HEK293T (cell line): ENCODE measurements at regions not wholly inside any gene's neighbourhood (a gene's known extent, or its start where the extent isn't known, plus 50 kb on each side); places are given as distances from the start of the nearest gene placed in this dataset.

Source experiments
- CTCF ChIA-PET: fragments of 350-600 bp; formaldehyde crosslinking; extraction: SDS; loops from one replicate; lab custom pipeline; 2021; ENCODE audit warnings: antibody characterized with exemption, inconsistent platforms; lab: Yijun Ruan, JAX
- POLR2A ChIA-PET: fragments of 350-600 bp; formaldehyde crosslinking; extraction: SDS; loops from one replicate; lab custom pipeline; 2020; ENCODE audit warnings: antibody characterized with exemption, inconsistent platforms; lab: Yijun Ruan, JAX
- DNase-seq: peaks from one replicate; pipeline ENCODE4 v3.0.0; 2012; ENCODE audit warnings: mixed read lengths; ENCODE audit errors: extremely low spot score
- ARNT ChIP-seq: fragments of 450-650 bp; IDR thresholded peaks from 2 replicates; pipeline ENCODE4 v1.6.1; 2017; ENCODE audit warnings: mild to moderate bottlenecking
- BHLHE40 ChIP-seq: fragments of 450-650 bp; IDR thresholded peaks from 2 replicates; pipeline ENCODE4 v1.6.1; 2016; ENCODE audit warnings: mild to moderate bottlenecking, moderate library complexity, borderline replicate concordance
- CTBP1 ChIP-seq: fragments of 450-650 bp; IDR thresholded peaks from 2 replicates; pipeline ENCODE4 v1.6.1; 2016; ENCODE audit warnings: borderline replicate concordance
- ELF4 ChIP-seq: fragments of 450-650 bp; IDR thresholded peaks from 2 replicates; pipeline ENCODE4 v1.6.1; 2017; ENCODE audit warnings: antibody characterized with exemption
- FOXA1 ChIP-seq: fragments of 450-650 bp; IDR thresholded peaks from 2 replicates; pipeline ENCODE4 v1.6.1; 2016; ENCODE audit warnings: mild to moderate bottlenecking
- FOXK2 ChIP-seq: fragments of 450-650 bp; IDR thresholded peaks from 2 replicates; pipeline ENCODE4 v1.6.1; 2016; ENCODE audit warnings: mild to moderate bottlenecking
- FOXM1 ChIP-seq: fragments of 450-650 bp; IDR thresholded peaks from 2 replicates; pipeline ENCODE4 v1.6.1; 2017; ENCODE audit warnings: mild to moderate bottlenecking, borderline replicate concordance
- HDGF ChIP-seq: fragments of 450-650 bp; IDR thresholded peaks from 2 replicates; pipeline ENCODE4 v1.6.1; 2017; ENCODE audit warnings: antibody characterized with exemption, borderline replicate concordance
- L3MBTL2 ChIP-seq: fragments of 450-650 bp; conservative IDR thresholded peaks from 2 replicates; pipeline ENCODE4 v1.6.1; 2016; ENCODE audit warnings: mild to moderate bottlenecking
- LEF1 ChIP-seq: fragments of 450-650 bp; IDR thresholded peaks from 2 replicates; pipeline ENCODE4 v1.6.1; 2017; ENCODE audit warnings: mild to moderate bottlenecking, borderline replicate concordance
- NFRKB ChIP-seq: fragments of 450-650 bp; IDR thresholded peaks from 2 replicates; pipeline ENCODE4 v1.6.1; 2016; ENCODE audit warnings: mild to moderate bottlenecking, moderate library complexity
- SP1 ChIP-seq: fragments of 450-650 bp; IDR thresholded peaks from 2 replicates; pipeline ENCODE4 v1.6.1; 2017
- SUZ12 ChIP-seq: fragments of 450-650 bp; IDR thresholded peaks from 2 replicates; pipeline ENCODE4 v1.6.1; 2016; ENCODE audit warnings: mild to moderate bottlenecking
- TARDBP ChIP-seq: fragments of 450-650 bp; IDR thresholded peaks from 2 replicates; pipeline ENCODE4 v1.6.1; 2016
- ZNF384 ChIP-seq: fragments of 450-650 bp; IDR thresholded peaks from 2 replicates; pipeline ENCODE4 v1.6.1; 2016
- TF ChIP-seq, protein P1 (sequence below): fragments of 450-650 bp; IDR thresholded peaks from 2 replicates; pipeline ENCODE4 v1.6.1; 2016

DNA sequence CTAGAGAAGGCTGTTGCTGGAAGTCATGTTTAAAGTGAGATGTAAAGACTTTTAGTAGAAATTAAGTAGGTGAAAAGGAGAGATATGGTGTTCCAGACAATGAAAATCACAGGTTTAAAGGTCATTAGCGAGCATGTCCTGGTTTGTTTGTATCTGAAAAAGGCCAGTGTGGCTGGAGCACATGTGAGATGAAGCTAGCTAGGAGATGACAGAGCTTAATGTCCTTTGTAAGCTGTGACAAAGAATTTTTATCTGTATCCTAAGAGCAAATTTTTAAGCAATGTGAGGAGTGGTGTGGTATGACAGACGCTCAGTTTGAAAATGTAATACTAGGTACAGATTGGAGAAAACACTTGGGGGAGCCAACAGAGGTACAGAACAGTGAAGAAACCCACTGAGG lies 567.2 kb upstream of the ARRDC3 start:
- TF ChIP-seq FOXM1, result no peak
- TF ChIP-seq TARDBP, result no peak
- no peak for TF ChIP-seq ARNT
- TF ChIP-seq, protein P1, sequence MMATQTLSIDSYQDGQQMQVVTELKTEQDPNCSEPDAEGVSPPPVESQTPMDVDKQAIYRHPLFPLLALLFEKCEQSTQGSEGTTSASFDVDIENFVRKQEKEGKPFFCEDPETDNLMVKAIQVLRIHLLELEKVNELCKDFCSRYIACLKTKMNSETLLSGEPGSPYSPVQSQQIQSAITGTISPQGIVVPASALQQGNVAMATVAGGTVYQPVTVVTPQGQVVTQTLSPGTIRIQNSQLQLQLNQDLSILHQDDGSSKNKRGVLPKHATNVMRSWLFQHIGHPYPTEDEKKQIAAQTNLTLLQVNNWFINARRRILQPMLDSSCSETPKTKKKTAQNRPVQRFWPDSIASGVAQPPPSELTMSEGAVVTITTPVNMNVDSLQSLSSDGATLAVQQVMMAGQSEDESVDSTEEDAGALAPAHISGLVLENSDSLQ, result no peak
- no peak for DNase-seq
- ChIA-PET POLR2A (no interaction called here), CTCF (no interaction called here)

DNA sequence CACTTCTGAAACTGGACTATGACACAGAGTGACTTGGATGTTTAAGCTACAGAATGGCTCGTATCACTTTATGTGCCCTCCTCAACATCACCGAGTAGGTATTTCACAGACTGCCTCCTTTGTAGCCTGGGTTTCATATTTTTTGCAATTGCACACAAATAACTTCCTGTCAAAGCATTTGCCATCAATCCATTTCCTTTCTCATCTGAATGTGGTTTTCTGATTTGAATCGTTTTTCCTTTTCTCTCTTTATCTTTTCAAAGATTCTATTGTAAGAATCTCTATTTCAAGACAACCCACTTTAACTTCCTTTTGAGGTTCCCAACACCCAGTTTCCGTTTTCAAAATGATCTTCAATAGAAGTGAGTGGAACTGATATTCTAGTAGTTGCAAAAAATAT lies 563.8 kb upstream of the ARRDC3 start:
- TF ChIP-seq HDGF, result no peak
- TF ChIP-seq ARNT, result no peak
- ChIA-PET CTCF (no interaction called here), POLR2A (no interaction called here)
- no peak for DNase-seq

DNA sequence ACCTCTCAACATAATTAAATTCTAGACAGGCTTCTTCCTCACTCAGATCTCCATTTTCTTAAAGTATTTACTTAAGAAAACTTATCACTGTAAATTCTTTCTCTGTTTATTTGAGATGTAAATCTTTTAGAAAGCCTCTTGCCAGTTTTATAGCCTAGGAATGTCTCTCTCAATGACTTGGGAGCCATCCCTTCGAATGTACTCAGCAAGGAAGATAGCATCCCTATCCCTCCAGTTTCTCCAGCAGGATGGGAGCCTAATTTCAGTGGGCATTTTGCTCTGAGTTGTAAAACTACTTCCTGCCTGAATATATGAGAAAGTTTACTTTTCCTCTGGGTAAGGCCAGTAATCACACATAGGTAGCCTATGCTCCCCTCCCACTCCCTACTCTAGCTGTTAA lies 558.5 kb upstream of the ARRDC3 start:
- CTCF ChIA-PET, result no interaction called here

DNA sequence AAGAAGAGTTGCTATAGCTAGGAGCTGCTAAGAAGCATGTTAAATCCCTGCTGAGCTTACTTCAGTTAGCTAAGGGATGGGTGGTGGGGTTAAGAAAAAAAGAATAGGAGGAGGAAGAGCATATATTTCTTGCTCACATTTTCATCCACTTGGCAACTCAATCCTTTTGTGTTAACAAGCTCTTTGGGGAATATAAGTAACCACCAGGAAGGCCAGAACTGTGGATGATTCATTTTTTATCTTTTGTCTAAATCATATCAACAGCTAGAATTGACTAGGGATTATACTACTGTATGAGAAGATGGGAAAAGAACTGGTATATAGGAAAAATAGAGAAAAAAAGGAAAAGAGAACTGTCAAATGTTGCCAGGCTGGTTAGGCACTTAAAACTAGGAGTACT lies 555.3 kb upstream of the ARRDC3 start:
- no peak for DNase-seq
- ChIA-PET POLR2A (no interaction called here), CTCF (interaction anchor here (0.6 to 1.3 kb wide), 2 partner anchors 9 to 47 kb away, joined by 3 to 7 read pairs; no protein-coding TSS in a partner anchor)
- no peak for TF ChIP-seq ZNF384
- TF ChIP-seq NFRKB, result no peak
- TF ChIP-seq CTBP1, result no peak
- no peak for TF ChIP-seq SUZ12
- TF ChIP-seq BHLHE40, result no peak
- TF ChIP-seq, protein P1, result no peak
- no peak for TF ChIP-seq LEF1
- TF ChIP-seq FOXA1, result no peak
- TF ChIP-seq ARNT, result no peak
- TF ChIP-seq L3MBTL2, result no peak
- TF ChIP-seq HDGF, result no peak

More for the DNA sequence above, 558.5 kb upstream of the ARRDC3 start:
- no peak for DNase-seq
- TF ChIP-seq NFRKB (no peak), ZNF384 (no peak), FOXA1 (no peak), CTBP1 (no peak), ELF4 (no peak), SUZ12 (no peak), LEF1 (no peak), FOXM1 (no peak), FOXK2 (no peak), L3MBTL2 (no peak), TARDBP (no peak), ARNT (no peak), BHLHE40 (no peak), SP1 (no peak), HDGF (no peak)
- TF ChIP-seq, protein P1, result no peak
- POLR2A ChIA-PET, result no interaction called here

DNA sequence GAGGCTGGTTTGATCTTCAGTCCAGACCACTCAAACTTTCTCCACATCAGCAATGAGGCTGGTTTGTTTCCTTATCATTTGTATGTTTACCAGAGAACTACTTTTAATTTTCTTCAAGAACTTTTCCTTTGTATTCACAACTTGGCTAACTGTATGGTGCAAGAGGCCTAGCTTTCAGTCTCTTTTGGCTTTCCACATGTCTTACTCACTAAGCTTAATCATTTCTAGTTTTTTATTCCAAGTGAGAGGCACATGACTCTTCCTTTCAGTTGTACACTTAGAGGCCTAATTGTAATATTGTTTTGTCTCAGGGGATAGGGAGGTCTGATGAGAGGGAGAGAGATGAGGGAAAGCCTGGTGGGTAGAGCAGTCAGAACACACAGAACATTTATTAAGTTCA lies 554.0 kb upstream of the ARRDC3 start:
- TF ChIP-seq SUZ12, result no peak
- TF ChIP-seq CTBP1, result no peak
- TF ChIP-seq, protein P1, result no peak
- ChIA-PET POLR2A (no interaction called here), CTCF (interaction anchor here (0.6 kb wide), 1 partner anchor 322 kb away, joined by 3 read pairs; no protein-coding TSS in a partner anchor)
- no peak for DNase-seq

DNA sequence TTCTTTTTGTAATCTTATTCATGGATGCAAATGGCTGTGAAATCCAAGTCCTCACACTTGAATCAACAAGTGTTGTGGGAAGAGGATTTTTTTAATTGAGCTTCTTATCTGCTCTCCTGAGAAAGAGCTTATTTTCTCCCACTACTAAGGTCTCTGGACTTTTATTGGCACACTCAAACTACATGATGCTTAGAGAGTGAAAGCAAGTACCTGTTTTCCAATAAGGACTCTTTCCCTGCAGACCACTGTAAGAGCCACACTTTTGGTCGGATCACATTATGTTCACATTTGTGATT lies 546.4 kb upstream of the ARRDC3 start:
- ChIA-PET CTCF (interaction anchor here (0.5 to 1.3 kb wide), 7 partner anchors 9 to 1872 kb away, joined by 3 to 7 read pairs (median 3); no protein-coding TSS in a partner anchor), POLR2A (no interaction called here)
- TF ChIP-seq FOXM1 (no peak), TARDBP (no peak), LEF1 (no peak), HDGF (no peak), NFRKB (no peak), FOXK2 (no peak), ZNF384 (no peak), FOXA1 (no peak)
- DNase-seq, result no peak
